IgD-negative memory B cell (primary cell): ENCODE measurements at regions not wholly inside any gene's neighbourhood (a gene's known extent, or its start where the extent isn't known, plus 50 kb on each side); places are given as distances from the start of the nearest gene placed in this dataset.

ENCODE experiments used
- H3K27ac Mint-ChIP-seq, 3 donors: one replicate each; pipeline ENCODE4 v1.8.0; 2020 to 2022; ENCODE audit warnings: mild to moderate bottlenecking in 3 of 3, mixed read lengths in 3 of 3, moderate library complexity in 1 of 3
- H3K27me3 Mint-ChIP-seq: one replicate; pipeline ENCODE4 v1.8.0; 2021; ENCODE audit warnings: mixed read lengths
- H3K36me3 Mint-ChIP-seq: one replicate; pipeline ENCODE4 v1.8.0; 2020; ENCODE audit warnings: mild to moderate bottlenecking, mixed read lengths
- H3K4me1 Mint-ChIP-seq, 3 donors: one replicate each; pipeline ENCODE4 v1.8.0; 2020 to 2022; ENCODE audit warnings: mixed read lengths in 3 of 3, mild to moderate bottlenecking in 1 of 3
- H3K4me3 Mint-ChIP-seq, 4 donors: one replicate each; pipeline ENCODE4 v1.8.0; 2020 to 2022; ENCODE audit warnings: mild to moderate bottlenecking in 4 of 4, mixed read lengths in 4 of 4, moderate library complexity in 3 of 4
- H3K9me3 Mint-ChIP-seq, 3 donors: one replicate each; pipeline ENCODE4 v1.8.0; 2020 to 2021; ENCODE audit warnings: mixed read lengths in 3 of 3, mild to moderate bottlenecking in 1 of 3

DNA sequence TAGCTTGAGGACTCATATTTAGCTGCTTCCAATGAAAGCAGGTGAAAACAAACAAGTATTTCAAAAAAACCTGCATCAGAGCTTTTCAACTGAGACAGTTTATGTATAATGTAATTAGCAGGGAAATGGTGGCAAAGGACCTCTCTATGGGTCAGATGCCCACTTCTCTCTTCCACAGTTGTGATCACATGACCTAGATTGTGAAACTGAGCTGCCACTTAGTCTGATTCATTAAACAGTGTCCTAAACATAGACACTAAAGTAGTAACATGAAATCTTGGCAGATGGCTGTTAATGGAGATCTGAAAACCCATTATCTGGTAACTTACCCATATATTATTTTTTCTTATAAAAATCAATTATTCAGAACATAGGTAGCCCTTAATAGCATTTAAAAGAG is 663.6 kb upstream of the RIOK2 start:
- peaks cover 0 to 3% (median 1%) of the 10 kb centered on the region in 3 donors for H3K9me3 Mint-ChIP-seq
- H3K4me1 Mint-ChIP-seq = no peaks in the 10 kb centered on the region
- H3K4me3 Mint-ChIP-seq = no peak overlapping the region
- no peak overlapping the region for H3K27ac Mint-ChIP-seq
- H3K36me3 Mint-ChIP-seq = peaks cover 2% of the 10 kb centered on the region
- H3K27me3 Mint-ChIP-seq = no peaks in the 10 kb centered on the region

DNA sequence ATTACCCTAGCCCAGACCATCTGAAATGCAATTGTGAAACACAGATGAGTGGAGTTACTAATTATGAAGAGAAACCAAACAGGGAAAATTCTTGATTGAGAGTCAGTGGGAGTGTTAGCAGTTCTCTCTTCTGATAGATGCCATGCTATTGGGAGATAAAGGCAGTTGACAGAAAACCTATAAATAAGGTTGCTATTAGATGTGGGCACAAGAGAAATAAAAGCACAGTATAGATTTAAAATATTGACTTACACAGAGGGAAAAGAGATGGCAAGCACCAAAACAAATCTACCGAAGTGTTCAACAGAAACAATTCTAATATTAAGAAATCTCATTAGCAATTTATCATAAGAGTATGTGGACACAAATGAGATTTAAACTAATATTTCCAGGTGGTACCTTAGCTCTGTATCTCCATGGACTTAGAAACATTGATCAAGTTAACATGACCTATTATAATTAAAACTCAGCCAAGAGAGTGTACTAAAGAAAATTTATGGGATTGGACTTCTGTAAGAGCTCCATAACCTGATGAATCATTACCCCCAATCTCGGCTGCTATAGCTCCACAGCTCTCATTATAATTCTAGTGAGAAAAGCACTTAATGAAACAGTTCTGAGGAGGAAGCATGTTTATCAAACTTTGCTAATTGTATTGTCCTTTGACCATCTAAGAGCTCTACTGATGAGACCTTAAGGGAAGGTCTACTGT is 665.0 kb upstream of the RIOK2 start:
- Mint-ChIP-seq H3K27me3 (no peaks in the 10 kb centered on the region), H3K9me3 (peaks cover 0 to 3% (median 1%) of the 10 kb centered on the region in 3 donors), H3K27ac (no peak overlapping the region), H3K36me3 (peaks cover 2% of the 10 kb centered on the region), H3K4me1 (no peaks in the 10 kb centered on the region), H3K4me3 (no peak overlapping the region)

DNA sequence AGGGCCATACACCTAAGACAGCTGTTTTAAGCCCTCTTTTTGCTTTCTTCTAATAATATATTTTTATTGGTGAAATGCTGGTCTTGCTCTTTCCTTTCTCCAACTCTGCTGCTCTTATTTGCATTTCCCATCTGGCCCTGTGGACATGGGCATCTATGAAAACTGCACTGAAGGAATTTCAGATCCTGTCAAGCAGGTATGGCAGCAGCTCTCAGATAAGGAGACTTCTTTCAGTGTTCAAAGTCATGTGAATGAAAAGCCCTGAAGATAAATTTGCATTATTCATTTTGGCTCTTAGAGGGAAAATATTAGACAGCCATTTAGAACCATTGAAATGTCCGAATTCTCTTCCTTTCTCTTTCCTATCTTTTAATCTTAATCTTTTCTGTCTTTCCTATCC is 668.0 kb upstream of the RIOK2 start:
- H3K27ac Mint-ChIP-seq = no peak overlapping the region
- H3K27me3 Mint-ChIP-seq = no peaks in the 10 kb centered on the region
- no peak overlapping the region for H3K4me3 Mint-ChIP-seq
- H3K36me3 Mint-ChIP-seq = no peaks in the 10 kb centered on the region
- no peaks in the 10 kb centered on the region for H3K4me1 Mint-ChIP-seq
- H3K9me3 Mint-ChIP-seq = peaks cover 0 to 6% (median 2%) of the 10 kb centered on the region in 3 donors

GRCh38 chr5:97854871-97855762 is 672.1 kb upstream of the RIOK2 start:
- Mint-ChIP-seq H3K36me3 (no peaks in the 10 kb centered on the region), H3K27ac (no peak overlapping the region), H3K27me3 (no peaks in the 10 kb centered on the region), H3K9me3 (peaks cover 6 to 19% (median 12%) of the 10 kb centered on the region in 3 donors), H3K4me3 (no peak overlapping the region), H3K4me1 (no peaks in the 10 kb centered on the region)

GRCh38 chr5:97874491-97874890 is 691.4 kb upstream of the RIOK2 start:
- no peaks in the 10 kb centered on the region for H3K9me3 Mint-ChIP-seq
- H3K4me3 Mint-ChIP-seq = no peak overlapping the region
- no peaks in the 10 kb centered on the region for H3K27me3 Mint-ChIP-seq
- H3K27ac Mint-ChIP-seq = no peak overlapping the region
- H3K4me1 Mint-ChIP-seq = no peaks in the 10 kb centered on the region
- H3K36me3 Mint-ChIP-seq = peaks cover 2% of the 10 kb centered on the region

- Mint-ChIP-seq H3K4me1 (no peaks in the 10 kb centered on the region), H3K36me3 (no peaks in the 10 kb centered on the region), H3K27me3 (no peaks in the 10 kb centered on the region), H3K4me3 (no peak overlapping the region), H3K27ac (no peak overlapping the region), H3K9me3 (no peaks in the 10 kb centered on the region)
These were observed 693.2 kb upstream of the RIOK2 start for GRCh38 chr5:97876272-97876671.

DNA sequence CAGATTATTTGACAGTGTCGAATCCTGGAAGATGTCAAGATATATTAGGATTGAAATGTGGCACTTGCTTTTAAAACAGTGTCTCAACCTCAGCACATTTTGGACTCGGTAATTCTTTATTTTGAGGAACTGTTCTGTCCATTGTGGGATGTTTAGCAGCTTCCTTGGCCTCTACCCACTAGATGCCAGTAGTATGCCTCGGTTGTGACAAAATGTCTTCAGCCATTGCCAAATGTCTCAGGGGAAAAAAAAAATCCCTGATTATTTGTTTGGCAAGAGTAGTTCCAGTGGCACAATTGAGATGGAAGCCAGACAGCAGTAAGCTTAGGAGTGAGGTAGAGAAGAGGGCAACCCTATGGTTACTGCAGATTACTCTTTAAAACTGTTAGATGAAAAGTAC is 694.5 kb upstream of the RIOK2 start:
- no peaks in the 10 kb centered on the region for H3K4me1 Mint-ChIP-seq
- no peak overlapping the region for H3K4me3 Mint-ChIP-seq
- no peaks in the 10 kb centered on the region for H3K9me3 Mint-ChIP-seq
- no peaks in the 10 kb centered on the region for H3K27me3 Mint-ChIP-seq
- H3K36me3 Mint-ChIP-seq = no peaks in the 10 kb centered on the region
- no peak overlapping the region for H3K27ac Mint-ChIP-seq

DNA sequence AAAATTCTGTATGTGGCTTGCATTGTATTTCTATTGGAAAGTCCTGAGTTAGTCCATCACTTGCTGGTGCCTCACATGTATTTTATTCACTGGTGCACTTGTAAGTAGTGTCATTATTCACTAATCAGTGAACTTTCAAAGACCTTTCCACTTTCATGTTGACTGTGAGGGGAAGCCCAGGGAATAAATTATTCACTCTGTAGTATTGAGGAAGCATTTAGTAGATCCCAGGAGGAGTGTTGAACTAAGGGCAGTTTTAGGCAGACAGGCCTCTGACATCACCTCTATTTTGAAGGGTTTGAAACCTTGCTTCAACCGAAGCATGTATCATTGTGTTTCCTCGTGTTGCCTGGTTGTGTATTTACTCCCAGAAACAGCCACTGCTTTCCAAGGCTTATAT is 705.4 kb upstream of the RIOK2 start:
- Mint-ChIP-seq H3K9me3 (peaks cover 0 to 2% (median 0%) of the 10 kb centered on the region in 3 donors), H3K27me3 (no peaks in the 10 kb centered on the region), H3K4me3 (no peak overlapping the region), H3K36me3 (no peaks in the 10 kb centered on the region), H3K4me1 (no peaks in the 10 kb centered on the region), H3K27ac (no peak overlapping the region)

DNA sequence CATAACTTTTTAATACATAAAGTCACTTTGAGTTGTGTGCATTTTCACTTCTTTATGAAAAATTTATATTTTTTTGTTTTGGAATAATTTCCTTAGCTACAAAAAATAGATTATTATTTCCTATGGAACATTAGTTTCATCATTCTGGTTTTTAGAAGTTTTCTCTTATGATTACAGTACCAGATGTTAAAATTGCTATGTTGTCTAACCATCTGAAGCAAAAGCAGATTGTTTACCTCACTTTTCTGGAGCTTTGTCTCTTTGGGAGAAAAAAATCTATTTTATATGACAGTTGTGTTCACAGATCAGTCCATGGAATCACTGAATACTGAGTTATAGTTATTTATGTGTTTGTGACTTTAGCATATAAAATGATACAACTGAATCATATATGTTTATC is 708.9 kb upstream of the RIOK2 start:
- Mint-ChIP-seq H3K27ac (no peak overlapping the region), H3K4me1 (no peaks in the 10 kb centered on the region), H3K36me3 (no peaks in the 10 kb centered on the region), H3K4me3 (no peak overlapping the region), H3K27me3 (no peaks in the 10 kb centered on the region), H3K9me3 (peaks cover 0 to 2% (median 2%) of the 10 kb centered on the region in 3 donors)

GRCh38 chr5:97903742-97904141 is 720.7 kb upstream of the RIOK2 start:
- Mint-ChIP-seq H3K4me3 (no peak overlapping the region), H3K4me1 (no peaks in the 10 kb centered on the region), H3K27me3 (no peaks in the 10 kb centered on the region), H3K9me3 (peaks cover 1 to 13% (median 4%) of the 10 kb centered on the region in 3 donors), H3K27ac (no peak overlapping the region), H3K36me3 (peaks cover 5% of the 10 kb centered on the region)

DNA sequence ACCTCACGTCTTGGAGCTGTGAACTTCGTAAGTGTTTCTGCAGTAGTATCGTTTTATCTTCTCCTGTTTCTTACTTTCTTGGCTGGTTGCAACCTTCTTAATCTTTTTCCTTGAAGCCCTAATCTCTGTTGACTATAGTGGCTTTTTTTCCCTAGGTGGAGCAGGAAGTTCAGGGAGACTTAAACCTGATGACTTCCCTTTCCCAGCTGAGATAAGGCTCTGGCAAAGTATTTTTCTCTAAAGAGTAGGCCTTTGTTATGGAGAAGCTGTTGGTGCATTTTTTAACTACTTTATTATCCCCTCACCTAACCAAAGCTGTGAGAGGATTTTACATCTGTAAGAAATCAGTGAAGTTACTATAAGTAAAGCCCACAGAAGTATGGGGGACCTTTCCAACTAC is 723.1 kb upstream of the RIOK2 start:
- peaks cover 5% of the 10 kb centered on the region for H3K36me3 Mint-ChIP-seq
- no peak overlapping the region for H3K4me3 Mint-ChIP-seq
- no peaks in the 10 kb centered on the region for H3K27me3 Mint-ChIP-seq
- H3K27ac Mint-ChIP-seq = no peak overlapping the region
- H3K9me3 Mint-ChIP-seq = peaks cover 0 to 6% (median 4%) of the 10 kb centered on the region in 3 donors
- H3K4me1 Mint-ChIP-seq = no peaks in the 10 kb centered on the region

DNA sequence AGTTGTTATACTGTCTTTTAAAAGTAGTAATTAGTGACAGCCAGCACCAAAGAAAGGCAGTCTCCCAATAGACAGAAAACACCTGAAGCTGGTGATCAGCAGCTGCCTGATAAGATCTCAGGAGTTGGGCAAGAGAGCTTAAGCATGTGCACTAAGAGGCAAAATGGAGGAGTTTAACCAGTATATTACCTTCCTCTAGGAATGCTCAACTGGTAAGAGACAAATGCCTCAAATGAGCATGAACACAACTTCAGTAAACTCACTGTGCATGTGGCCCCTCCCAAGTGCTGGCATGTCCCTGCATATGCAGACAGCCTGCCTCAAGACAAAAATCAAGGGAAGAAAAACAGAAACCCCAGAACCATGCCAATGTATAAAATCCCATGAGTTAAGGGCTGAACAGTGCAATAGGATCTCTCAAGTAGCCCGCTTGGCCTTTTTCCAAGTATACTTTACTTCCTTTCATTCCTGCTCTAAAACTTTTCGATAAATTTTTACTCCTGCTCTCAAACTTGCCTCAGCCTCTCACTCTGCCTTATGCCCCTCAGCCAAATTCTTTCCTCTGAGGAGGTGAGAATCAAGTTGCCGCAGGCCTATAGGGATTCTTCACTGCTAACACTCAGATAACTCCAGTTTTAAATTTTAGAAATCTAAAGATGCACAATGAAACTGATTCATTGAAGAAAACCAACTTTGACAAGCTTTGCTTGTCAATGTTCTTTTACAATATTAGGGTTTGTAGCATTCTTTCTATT is 724.8 kb upstream of the RIOK2 start:
- H3K27ac Mint-ChIP-seq = no peak overlapping the region
- H3K36me3 Mint-ChIP-seq = peaks cover 5% of the 10 kb centered on the region
- no peaks in the 10 kb centered on the region for H3K4me1 Mint-ChIP-seq
- no peaks in the 10 kb centered on the region for H3K27me3 Mint-ChIP-seq
- H3K9me3 Mint-ChIP-seq = peaks cover 0 to 6% (median 4%) of the 10 kb centered on the region in 3 donors
- no peak overlapping the region for H3K4me3 Mint-ChIP-seq

- H3K9me3 Mint-ChIP-seq = no peaks in the 10 kb centered on the region
- no peak overlapping the region for H3K27ac Mint-ChIP-seq
These were observed 726.5 kb upstream of the RIOK2 start for GRCh38 chr5:97909541-97909940.

GRCh38 chr5:97914483-97914882 is 731.4 kb upstream of the RIOK2 start:
- Mint-ChIP-seq H3K27me3 (no peaks in the 10 kb centered on the region), H3K27ac (no peak overlapping the region), H3K4me3 (no peak overlapping the region), H3K4me1 (peaks cover 0 to 1% (median 0%) of the 10 kb centered on the region in 3 donors), H3K36me3 (no peaks in the 10 kb centered on the region), H3K9me3 (no peaks in the 10 kb centered on the region)

More at GRCh38 chr5:97909541-97909940, 726.5 kb upstream of the RIOK2 start:
- Mint-ChIP-seq H3K4me1 (peaks cover 0 to 1% (median 0%) of the 10 kb centered on the region in 3 donors), H3K4me3 (no peak overlapping the region), H3K36me3 (peaks cover 2% of the 10 kb centered on the region), H3K27me3 (no peaks in the 10 kb centered on the region)

DNA sequence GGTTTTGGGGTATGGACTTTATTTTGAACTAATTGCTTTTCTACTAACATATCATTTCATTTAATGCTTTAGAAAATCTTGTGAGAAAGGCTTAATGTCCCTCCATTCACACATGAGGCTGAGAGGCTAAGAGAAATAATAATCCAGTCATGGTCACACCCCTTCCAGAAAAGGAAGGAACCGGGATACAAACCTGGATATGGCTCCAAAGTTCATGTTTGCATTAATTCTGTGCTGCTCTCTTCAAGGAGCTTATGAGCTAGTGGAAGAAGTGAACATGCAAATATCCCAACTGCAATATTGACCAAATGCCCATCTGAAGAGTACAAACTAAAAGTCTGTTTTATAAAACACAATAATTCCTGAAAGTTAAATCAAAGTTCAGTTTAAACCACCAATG is 732.1 kb upstream of the RIOK2 start:
- Mint-ChIP-seq H3K4me1 (peaks cover 0 to 1% (median 0%) of the 10 kb centered on the region in 3 donors), H3K9me3 (no peaks in the 10 kb centered on the region), H3K4me3 (no peak overlapping the region), H3K36me3 (no peaks in the 10 kb centered on the region), H3K27ac (no peak overlapping the region), H3K27me3 (no peaks in the 10 kb centered on the region)
